Urothelium cell line (cell line): ENCODE measurements at regions not wholly inside any gene's neighbourhood (a gene's known extent, or its start where the extent isn't known, plus 50 kb on each side); places are given as distances from the start of the nearest gene placed in this dataset.
"Not testable (repeated sequence)": the region's sequence is repeated elsewhere in the genome, so short reads cannot be mapped to it uniquely, and the experiment has no call there.

Experiments
- DNase-seq: peaks from one replicate; pipeline ENCODE4 v3.0.0; 2011; ENCODE audit warnings: low spot score, mixed read lengths
- FAIRE-seq: peaks from 2 replicates; lab custom pipeline; 2011; peaks lifted over from hg19 to GRCh38; lab: Jason Lieb, UNC

GRCh38 chr12:91896286-91897024 lies 249.2 kb downstream of the BTG1 start:
- DNase-seq, result no peak
- no peak for FAIRE-seq

DNA sequence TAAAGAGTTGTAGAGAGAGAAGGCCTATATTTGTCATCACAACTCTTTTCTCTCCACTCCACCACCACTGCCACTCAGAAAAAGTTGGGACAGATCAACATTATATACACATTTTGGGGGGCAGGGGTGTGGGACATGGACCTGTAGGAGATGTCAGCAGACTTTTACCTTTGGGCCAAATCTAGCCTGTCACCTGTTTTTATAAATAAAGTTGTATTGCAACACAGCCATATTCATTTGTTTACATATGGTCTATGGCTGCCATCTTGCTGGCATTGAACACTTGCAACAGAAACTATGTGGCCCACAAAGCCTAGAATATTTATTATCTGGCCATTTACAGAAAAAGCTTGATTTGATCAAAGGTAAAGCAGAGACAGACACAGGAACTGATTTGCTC lies 250.7 kb downstream of the BTG1 start:
- FAIRE-seq, result no peak
- no peak for DNase-seq

GRCh38 chr12:91893476-91893875 lies 252.2 kb downstream of the BTG1 start:
- FAIRE-seq (no peak), DNase-seq (no peak)

GRCh38 chr12:91892081-91892855 lies 253.4 kb downstream of the BTG1 start:
- no peak for FAIRE-seq
- no peak for DNase-seq

DNA sequence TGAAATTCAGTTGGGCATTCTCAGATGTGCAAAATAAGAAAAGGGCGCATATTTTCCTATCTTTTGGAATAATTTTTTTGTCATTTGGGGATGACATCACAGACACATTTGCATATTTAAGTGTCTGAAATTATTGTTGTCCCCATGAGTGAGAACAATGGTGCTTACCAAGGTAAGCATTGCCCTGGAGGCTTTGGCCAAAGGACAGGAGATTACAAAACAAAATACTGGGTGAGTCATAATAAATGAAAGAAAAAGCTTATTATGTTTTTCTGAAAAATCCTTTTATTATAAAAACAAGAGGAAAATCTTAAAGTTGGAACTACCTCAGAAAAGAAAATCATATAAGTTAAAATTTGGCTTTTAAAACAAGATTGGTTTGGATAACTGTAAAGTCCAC lies 254.9 kb downstream of the BTG1 start:
- no peak for DNase-seq
- no peak for FAIRE-seq

GRCh38 chr12:91889910-91890309 lies 255.7 kb downstream of the BTG1 start:
- FAIRE-seq, result no peak
- no peak for DNase-seq

- FAIRE-seq (no peak), DNase-seq (no peak)
Observed at GRCh38 chr12:91889059-91889458, 256.6 kb downstream of the BTG1 start.

- DNase-seq (no peak), FAIRE-seq (no peak)
Observed at GRCh38 chr12:91887957-91888356, 257.7 kb downstream of the BTG1 start.

- no peak for DNase-seq
- no peak for FAIRE-seq
Observed at GRCh38 chr12:91885851-91886731, 259.6 kb downstream of the BTG1 start.

DNA sequence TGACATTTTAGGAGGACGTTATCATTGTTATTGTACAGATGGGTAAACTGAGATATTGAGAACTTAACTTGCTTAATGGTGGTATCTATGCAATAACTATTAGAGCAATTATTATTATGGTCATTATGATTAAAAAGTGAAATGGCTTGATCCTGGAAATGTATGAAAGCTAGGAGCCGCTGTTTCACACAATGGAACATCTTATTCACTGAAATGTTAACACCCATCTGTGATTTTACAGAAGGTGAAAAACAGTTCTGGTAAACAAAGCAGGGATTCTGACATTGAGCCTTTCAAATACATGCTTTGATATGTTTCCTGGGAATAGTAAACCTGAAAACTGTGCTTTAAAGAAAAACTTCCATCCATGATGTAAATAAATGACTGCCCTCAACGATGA lies 261.4 kb downstream of the BTG1 start:
- no peak for FAIRE-seq
- DNase-seq, result no peak

DNA sequence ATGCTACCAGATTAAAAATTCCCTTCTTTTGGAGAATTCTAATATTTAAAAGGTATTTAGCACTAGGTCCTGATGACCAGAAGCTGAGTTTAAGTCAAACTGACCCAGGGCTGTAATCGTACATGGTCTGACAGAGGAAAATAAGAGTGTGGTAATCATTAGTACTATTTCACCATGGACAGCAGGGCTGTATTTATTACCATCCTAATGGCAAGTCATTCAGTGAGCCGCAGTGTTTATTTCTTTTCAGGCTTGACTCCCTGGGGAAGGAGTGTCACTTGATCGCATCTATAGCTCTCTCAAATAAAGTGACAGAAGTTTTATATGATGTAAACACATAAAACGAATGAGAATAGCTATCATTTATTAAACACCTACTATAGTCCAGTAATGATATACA lies 261.8 kb downstream of the BTG1 start:
- DNase-seq (no peak), FAIRE-seq (no peak)

DNA sequence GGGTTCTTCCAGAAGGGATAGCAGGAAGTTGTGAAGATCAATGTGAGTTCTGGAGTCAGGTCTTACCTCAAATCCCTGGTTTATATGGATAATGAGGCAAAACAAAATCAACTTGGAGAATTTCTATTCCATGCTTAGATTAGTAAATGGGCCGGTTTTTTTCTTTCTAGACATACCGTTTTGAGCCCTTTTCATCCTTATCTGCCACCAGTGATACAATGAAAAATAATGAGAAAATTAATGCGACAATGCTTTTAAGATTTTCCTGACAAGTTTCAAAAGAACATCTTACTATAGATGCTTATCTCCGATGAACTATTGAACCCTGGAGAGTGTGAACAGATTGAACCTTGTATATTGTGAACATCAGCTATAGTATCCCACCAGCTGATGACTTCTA lies 262.7 kb downstream of the BTG1 start:
- FAIRE-seq, result no peak
- DNase-seq, result no peak

DNA sequence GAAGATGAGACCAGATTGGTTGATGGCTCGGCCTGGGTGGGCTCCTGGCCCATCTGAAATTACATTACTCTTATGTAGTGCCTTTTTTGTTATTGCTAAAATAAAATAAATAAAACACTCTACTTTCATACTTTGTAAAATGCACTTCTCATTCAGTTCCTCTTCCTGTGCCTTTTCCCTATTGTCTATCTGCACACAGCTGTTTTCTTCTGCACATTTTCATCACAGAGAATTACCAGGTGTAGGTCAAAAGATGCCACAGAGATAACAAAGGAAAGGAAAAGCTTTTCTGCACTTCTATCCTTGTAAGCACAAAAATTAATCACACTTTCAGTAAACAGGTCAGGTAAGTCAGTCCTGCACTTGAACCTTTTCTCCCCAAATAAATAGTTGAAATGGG lies 265.1 kb downstream of the BTG1 start:
- no peak for FAIRE-seq
- DNase-seq, result no peak

GRCh38 chr12:91877456-91878235 lies 268.0 kb downstream of the BTG1 start:
- DNase-seq (no peak), FAIRE-seq (no peak)

- no peak for FAIRE-seq
- DNase-seq, result no peak
Observed at GRCh38 chr12:91877022-91877421, 268.6 kb downstream of the BTG1 start.

DNA sequence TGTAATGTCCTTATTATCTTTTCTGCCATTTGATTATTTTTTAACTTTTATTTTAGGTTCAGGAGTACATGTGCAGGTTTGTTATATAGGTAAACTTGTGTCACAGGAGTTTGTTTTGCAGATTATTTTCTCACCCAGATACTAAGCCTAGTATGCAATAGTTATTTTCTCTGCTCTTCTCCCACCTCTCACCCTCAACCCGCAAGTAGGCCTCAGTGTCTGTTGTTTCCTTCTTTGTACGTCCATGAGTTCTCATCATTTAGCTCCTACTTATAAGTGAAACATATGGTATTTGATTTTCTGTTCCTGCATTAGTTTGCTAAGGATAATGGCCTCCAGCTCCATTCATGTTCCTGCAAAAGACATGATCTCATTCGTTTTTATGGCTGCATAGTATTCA lies 270.0 kb downstream of the BTG1 start:
- FAIRE-seq, DNase-seq: not testable (repeated sequence)

- DNase-seq (no peak), FAIRE-seq (no peak)
Observed at GRCh38 chr12:91874086-91874865, 271.4 kb downstream of the BTG1 start.

DNA sequence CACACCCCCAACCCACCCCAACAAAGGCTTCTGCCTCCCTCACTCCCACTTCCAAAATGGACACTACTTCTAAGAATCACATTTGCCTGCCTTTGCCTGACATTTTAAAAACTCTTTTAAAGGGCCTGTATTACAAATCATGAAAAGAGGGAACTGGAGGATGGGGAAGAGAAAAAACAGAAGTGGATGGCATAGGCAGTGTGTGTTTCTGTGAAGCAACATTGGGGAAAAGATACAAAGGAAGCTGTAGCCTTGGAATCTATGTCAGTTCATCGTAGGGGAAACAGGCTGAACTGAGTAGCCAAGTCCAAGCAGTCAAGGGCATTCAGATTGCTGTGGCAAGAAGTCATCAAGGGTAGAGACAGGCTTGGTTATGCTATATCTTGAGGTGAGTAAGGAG lies 273.9 kb downstream of the BTG1 start:
- DNase-seq, result no peak
- no peak for FAIRE-seq

DNA sequence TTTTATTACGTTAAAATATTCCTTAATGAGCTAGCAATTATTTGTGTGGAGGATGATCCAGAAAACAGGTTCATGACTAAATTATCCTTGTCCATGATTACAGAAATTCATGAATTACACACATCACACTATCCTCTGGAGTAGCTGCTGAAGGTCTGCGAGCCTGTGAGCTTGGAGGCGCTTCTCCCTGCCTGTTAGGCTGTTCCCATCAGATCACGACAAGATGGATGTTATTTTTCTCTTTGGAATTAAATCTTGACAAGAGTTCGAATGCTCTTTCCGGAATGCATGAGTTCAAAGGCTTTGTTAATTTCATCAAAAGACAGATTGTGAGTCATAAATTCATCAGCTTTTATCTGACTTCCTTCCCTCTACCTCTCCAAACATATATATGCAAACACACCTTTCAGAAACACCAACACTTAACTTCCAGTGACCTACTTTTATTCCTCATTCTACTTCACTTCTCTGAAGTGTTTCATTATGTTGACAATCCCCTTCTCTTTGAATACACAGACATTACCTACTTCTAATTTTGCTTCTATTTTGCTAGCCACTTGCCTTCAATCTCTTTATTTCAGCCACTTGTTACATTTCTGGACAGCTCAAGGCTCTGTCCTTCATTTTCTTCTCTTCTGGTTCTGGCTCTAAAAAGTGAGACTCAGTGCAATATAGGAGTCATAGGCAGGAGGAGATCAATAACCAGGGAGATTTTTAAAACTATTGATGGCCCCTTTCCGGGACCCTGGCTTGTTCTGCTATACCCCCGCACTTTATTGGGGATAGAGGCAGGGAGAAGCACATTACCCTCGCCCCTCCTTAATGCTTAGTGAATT lies 274.6 kb downstream of the BTG1 start:
- FAIRE-seq (no peak), DNase-seq (no peak)
